HAP-1 (cell line): ENCODE measurements at regions not wholly inside any gene's neighbourhood (a gene's known extent, or its start where the extent isn't known, plus 50 kb on each side); places are given as distances from the start of the nearest gene placed in this dataset.

ENCODE experiments used
- DNase-seq, 2 experiments: peaks; one replicate each; pipeline ENCODE4 v3.0.0-alpha.2; 2016 to 2020; ENCODE audit warnings: low spot score in 2 of 2
- H3K27me3 ChIP-seq: fragments of 250-450 bp; sonication (Bioruptor Pico); 2 replicates; pipeline ENCODE4 v1.5.1; 2020; ENCODE audit warnings: low read depth, mild to moderate bottlenecking, moderate library complexity
- H3K36me3 ChIP-seq: fragments of 250-450 bp; sonication (Bioruptor Pico); replicated peaks from 2 replicates; pipeline ENCODE4 v1.5.1; 2020; ENCODE audit warnings: mild to moderate bottlenecking
- H3K4me1 ChIP-seq: fragments of 250-450 bp; sonication (Bioruptor Pico); 2 replicates; pipeline ENCODE4 v1.5.1; 2020; ENCODE audit warnings: mild to moderate bottlenecking
- H3K4me3 ChIP-seq: fragments of 250-450 bp; sonication (Bioruptor Pico); 2 replicates; pipeline ENCODE4 v1.5.1; 2020; ENCODE audit warnings: mild to moderate bottlenecking, moderate library complexity
- H3K9me3 ChIP-seq: fragments of 250-450 bp; sonication (Bioruptor Pico); 2 replicates; pipeline ENCODE4 v1.5.1; 2020; ENCODE audit warnings: mild to moderate bottlenecking, moderate library complexity
- in situ Hi-C: fragments of 300-500 bp; cut with MboI; formaldehyde crosslinking; loops from 3 replicates; pipeline ENCODE4 v1.14.3; 2020; ENCODE audit warnings: low sequenced_read_pairs, inconsistent platforms, mixed read lengths

GRCh38 chr11:92306966-92307510 is 82.4 kb downstream of the FAT3 start:
- Histone ChIP-seq H3K36me3 (no peaks in the 10 kb centered on the region), H3K27me3 (no peaks in the 10 kb centered on the region), H3K4me3 (no peak overlapping the region), H3K4me1 (peaks cover 14% of the 10 kb centered on the region), H3K9me3 (no peaks in the 10 kb centered on the region)
- in situ Hi-C loops = no loop called here
- no peak for DNase-seq

DNA sequence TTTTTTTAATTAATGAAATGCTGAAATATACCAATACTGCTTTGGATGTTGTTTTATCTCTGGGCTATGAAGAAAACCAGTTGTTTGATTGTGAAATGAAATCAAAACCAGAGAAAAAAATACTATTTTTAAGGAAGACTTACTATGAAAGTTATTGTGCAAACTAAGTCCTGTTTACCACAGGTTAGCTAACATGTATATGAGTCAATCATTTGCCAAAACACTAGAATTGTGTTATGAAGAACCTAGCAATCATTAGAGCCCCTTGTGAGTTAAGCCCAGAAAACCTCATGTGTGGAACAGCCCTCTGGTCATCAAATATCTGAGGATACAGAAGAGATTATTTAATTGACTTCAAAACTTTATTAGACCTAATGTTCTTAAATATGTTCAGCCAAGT is 83.7 kb downstream of the FAT3 start:
- Histone ChIP-seq H3K4me3 (no peak overlapping the region), H3K9me3 (no peaks in the 10 kb centered on the region), H3K4me1 (peaks cover 14% of the 10 kb centered on the region), H3K27me3 (no peaks in the 10 kb centered on the region), H3K36me3 (no peaks in the 10 kb centered on the region)
- no peak for DNase-seq
- in situ Hi-C loops = no loop called here

- in situ Hi-C loops = no loop called here
- Histone ChIP-seq H3K27me3 (no peaks in the 10 kb centered on the region), H3K36me3 (no peaks in the 10 kb centered on the region), H3K4me3 (no peak overlapping the region), H3K4me1 (peaks cover 14% of the 10 kb centered on the region), H3K9me3 (no peaks in the 10 kb centered on the region)
- DNase-seq = no peak
Observed at GRCh38 chr11:92311616-92312449, 87.2 kb downstream of the FAT3 start.

- H3K4me3 ChIP-seq = no peak overlapping the region
- no peaks in the 10 kb centered on the region for H3K9me3 ChIP-seq
- no peak for DNase-seq
- in situ Hi-C loops = no loop called here
- no peaks in the 10 kb centered on the region for H3K36me3 ChIP-seq
- H3K27me3 ChIP-seq = no peaks in the 10 kb centered on the region
- no peaks in the 10 kb centered on the region for H3K4me1 ChIP-seq
Observed at GRCh38 chr11:92313784-92314183, 89.2 kb downstream of the FAT3 start.

DNA sequence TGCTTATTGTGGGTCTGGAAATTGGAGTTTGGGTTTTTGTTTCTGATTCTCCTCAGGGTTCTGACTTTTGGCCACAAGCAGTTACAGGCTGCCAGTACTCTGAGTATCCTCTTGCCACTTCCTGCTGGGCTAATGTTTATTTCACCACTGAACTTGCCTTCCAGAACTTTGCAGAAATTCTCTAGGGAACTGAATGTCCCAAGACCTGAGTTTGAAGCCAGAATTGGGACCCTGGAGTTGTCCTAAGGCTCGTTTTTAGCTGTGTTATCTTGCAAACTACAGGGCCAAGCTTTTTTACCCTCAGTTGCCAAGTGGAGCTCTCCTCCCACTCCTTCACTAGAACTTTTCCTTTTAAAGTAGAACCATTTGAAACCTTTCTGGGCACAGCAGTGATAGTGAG is 89.9 kb downstream of the FAT3 start:
- H3K36me3 ChIP-seq = no peaks in the 10 kb centered on the region
- no peaks in the 10 kb centered on the region for H3K4me1 ChIP-seq
- no peaks in the 10 kb centered on the region for H3K9me3 ChIP-seq
- no peaks in the 10 kb centered on the region for H3K27me3 ChIP-seq
- in situ Hi-C loops = no loop called here
- H3K4me3 ChIP-seq = no peak overlapping the region
- DNase-seq = no peak

GRCh38 chr11:92316106-92316809 is 91.6 kb downstream of the FAT3 start:
- H3K4me1 ChIP-seq = no peaks in the 10 kb centered on the region
- no peaks in the 10 kb centered on the region for H3K9me3 ChIP-seq
- no peaks in the 10 kb centered on the region for H3K36me3 ChIP-seq
- no peak overlapping the region for H3K4me3 ChIP-seq
- no peaks in the 10 kb centered on the region for H3K27me3 ChIP-seq
- in situ Hi-C loops = no loop called here
- DNase-seq = no peak

- in situ Hi-C loops = no loop called here
Observed at GRCh38 chr11:92317222-92317621, 92.6 kb downstream of the FAT3 start.

DNA sequence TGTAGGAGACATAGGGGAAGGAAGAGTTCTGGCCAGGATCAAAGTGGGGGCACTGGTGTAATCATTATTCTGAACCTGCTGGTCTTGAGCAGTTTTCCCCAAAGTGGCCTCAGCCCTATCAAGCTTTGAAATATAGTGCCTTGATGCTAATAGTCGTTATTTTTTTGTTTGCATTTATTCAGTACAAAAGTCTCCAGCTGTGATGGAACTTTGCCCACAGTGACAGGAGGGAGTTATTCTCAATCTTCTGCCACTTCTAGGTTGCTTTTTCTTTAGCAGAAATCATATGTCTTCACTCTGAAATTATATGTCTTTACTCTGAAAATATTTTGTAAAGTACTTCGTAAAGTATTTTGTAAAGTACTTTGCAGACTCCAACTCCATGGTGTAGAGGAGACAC is 93.1 kb downstream of the FAT3 start:
- Histone ChIP-seq H3K9me3 (no peaks in the 10 kb centered on the region), H3K27me3 (no peaks in the 10 kb centered on the region), H3K36me3 (no peaks in the 10 kb centered on the region), H3K4me1 (no peaks in the 10 kb centered on the region), H3K4me3 (no peak overlapping the region)
- DNase-seq = no peak
- in situ Hi-C loops = no loop called here

More at GRCh38 chr11:92317222-92317621, 92.6 kb downstream of the FAT3 start:
- no peaks in the 10 kb centered on the region for H3K9me3 ChIP-seq
- no peaks in the 10 kb centered on the region for H3K4me1 ChIP-seq
- no peaks in the 10 kb centered on the region for H3K27me3 ChIP-seq
- DNase-seq = peak in 1 of 2 experiments; percentile 10
- H3K4me3 ChIP-seq = no peak overlapping the region
- no peaks in the 10 kb centered on the region for H3K36me3 ChIP-seq

DNA sequence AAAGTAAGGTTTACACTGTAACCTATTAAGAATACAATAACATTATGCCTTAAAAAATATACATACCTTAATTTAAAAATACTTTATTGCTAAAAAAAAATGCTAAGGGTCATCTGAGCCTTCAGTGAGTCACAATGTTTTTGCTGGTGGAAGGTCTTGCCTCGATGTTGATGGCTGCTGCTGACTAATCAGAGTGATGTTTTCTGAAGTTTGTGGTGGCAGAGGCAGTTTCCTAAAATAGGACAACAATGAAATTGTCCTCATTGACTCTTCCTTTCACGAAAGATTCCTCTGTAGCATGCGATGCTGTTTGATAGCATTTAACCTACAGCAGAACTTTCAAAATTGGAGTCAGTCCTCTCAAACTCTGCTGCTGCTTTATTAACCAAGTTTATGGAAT is 97.6 kb downstream of the FAT3 start:
- in situ Hi-C loops = no loop called here
- Histone ChIP-seq H3K27me3 (no peaks in the 10 kb centered on the region), H3K9me3 (no peaks in the 10 kb centered on the region), H3K4me1 (no peaks in the 10 kb centered on the region), H3K36me3 (no peaks in the 10 kb centered on the region), H3K4me3 (no peak overlapping the region)
- no peak for DNase-seq

- in situ Hi-C loops = no loop called here
- no peak for DNase-seq
Observed at GRCh38 chr11:92324890-92325289, 100.3 kb downstream of the FAT3 start.

GRCh38 chr11:92325416-92325815 is 100.8 kb downstream of the FAT3 start:
- in situ Hi-C loops = no loop called here
- DNase-seq = no peak
- no peaks in the 10 kb centered on the region for H3K9me3 ChIP-seq

More at GRCh38 chr11:92324890-92325289, 100.3 kb downstream of the FAT3 start:
- H3K4me3 ChIP-seq = no peak overlapping the region
- H3K4me1 ChIP-seq = no peaks in the 10 kb centered on the region
- H3K36me3 ChIP-seq = no peaks in the 10 kb centered on the region
- no peaks in the 10 kb centered on the region for H3K9me3 ChIP-seq
- no peaks in the 10 kb centered on the region; the same call in 1 of the 2 replicates for H3K27me3 ChIP-seq

GRCh38 chr11:92329137-92329536 is 104.5 kb downstream of the FAT3 start:
- no peak for DNase-seq
- H3K9me3 ChIP-seq = no peaks in the 10 kb centered on the region
- H3K4me3 ChIP-seq = no peak overlapping the region
- in situ Hi-C loops = no loop called here
- H3K27me3 ChIP-seq = peaks cover 3% of the 10 kb centered on the region
- H3K36me3 ChIP-seq = no peaks in the 10 kb centered on the region
- peaks cover 3% of the 10 kb centered on the region; the same call in 1 of the 2 replicates for H3K4me1 ChIP-seq

More at GRCh38 chr11:92325416-92325815, 100.8 kb downstream of the FAT3 start:
- Histone ChIP-seq H3K4me3 (no peak overlapping the region), H3K27me3 (no peaks in the 10 kb centered on the region; the same call in none of the 2 replicates), H3K4me1 (no peaks in the 10 kb centered on the region), H3K36me3 (no peaks in the 10 kb centered on the region)

GRCh38 chr11:92329646-92330045 is 105.0 kb downstream of the FAT3 start:
- Histone ChIP-seq H3K9me3 (no peaks in the 10 kb centered on the region), H3K27me3 (peaks cover 3% of the 10 kb centered on the region), H3K4me1 (peaks cover 3% of the 10 kb centered on the region; the same call in 1 of the 2 replicates), H3K36me3 (no peaks in the 10 kb centered on the region), H3K4me3 (no peak overlapping the region)
- no peak for DNase-seq
- in situ Hi-C loops = no loop called here

DNA sequence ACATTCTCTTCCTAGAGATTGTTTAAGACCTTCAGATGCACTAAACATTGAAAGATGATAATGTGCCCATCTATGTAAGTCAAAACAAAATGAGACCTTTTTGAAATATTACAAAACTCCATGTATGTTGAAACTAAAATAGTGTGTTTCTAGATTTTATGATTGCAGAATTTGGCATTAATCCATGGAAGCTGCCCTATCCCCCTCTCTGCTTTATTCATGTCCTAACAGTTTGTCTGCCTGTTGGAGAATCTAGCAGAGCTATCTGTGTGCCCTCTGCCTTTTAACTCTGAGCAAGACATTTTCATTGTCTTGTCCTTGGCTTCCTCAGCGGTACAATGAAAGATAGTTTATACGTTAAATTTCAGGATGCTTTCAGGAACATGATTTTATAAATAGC is 105.5 kb downstream of the FAT3 start:
- Histone ChIP-seq H3K4me1 (peaks cover 3% of the 10 kb centered on the region; the same call in 1 of the 2 replicates), H3K36me3 (no peaks in the 10 kb centered on the region), H3K9me3 (no peaks in the 10 kb centered on the region), H3K4me3 (no peak overlapping the region), H3K27me3 (peaks cover 3% of the 10 kb centered on the region)
- in situ Hi-C loops = no loop called here
- DNase-seq = no peak
